ENCODE measurements at regions not wholly inside any gene's neighbourhood (a gene's known extent, or its start where the extent isn't known, plus 50 kb on each side); places are given as distances from the start of the nearest gene placed in this dataset.

- ATAC-seq (no peak), DNase-seq (no peak)
- no peak overlapping the region for H3K4me3 Mint-ChIP-seq
- H3K27me3 Mint-ChIP-seq (ENCODE audit: low read depth in 2 of 2): no peaks in the 10 kb centered on the region
- no peaks in the 10 kb centered on the region for H3K36me3 Mint-ChIP-seq
- no peak overlapping the region for H3K27ac ChIP-seq (ENCODE audit: low read length)
- H3K4me3 ChIP-seq (ENCODE audit: low read length): no peak overlapping the region
- no peaks in the 10 kb centered on the region for H3K4me1 ChIP-seq (ENCODE audit: control insufficient read depth, insufficient read depth, low read length)
- WGBS (ENCODE audit: insufficient coverage): 88% methylated on average over 5 of the region's 5 CpGs
- H3K27me3 ChIP-seq (ENCODE audit: control insufficient read depth, insufficient read depth, low read length): no peaks in the 10 kb centered on the region
- TF ChIP-seq CTCF (IDR thresholded peaks at IDR 0.05): no peak
- intact Hi-C loops (cut with micrococcal nuclease): no loop called here
- no peaks in the 10 kb centered on the region for H3K36me3 ChIP-seq (ENCODE audit: control insufficient read depth, insufficient read depth, low read length)
- no peak overlapping the region for H3K27ac Mint-ChIP-seq
- H3K4me1 Mint-ChIP-seq: no peaks in the 10 kb centered on the region
- H3K9me3 ChIP-seq (ENCODE audit: control insufficient read depth, insufficient read depth, low read length): no peaks in the 10 kb centered on the region
- peaks cover 6 to 11% of the 10 kb centered on the region in 2 donors for H3K9me3 Mint-ChIP-seq
These were observed 1666.8 kb downstream of the SUCLG1 start for GRCh38 chr2:82792316-82792715.

GRCh38 chr2:82790206-82791021 is 1668.7 kb downstream of the SUCLG1 start:
- Histone ChIP-seq H3K27ac (ENCODE audit: low read length) (no peak overlapping the region), H3K36me3 (ENCODE audit: control insufficient read depth, insufficient read depth, low read length) (no peaks in the 10 kb centered on the region), H3K4me3 (ENCODE audit: low read length) (no peak overlapping the region), H3K4me1 (ENCODE audit: control insufficient read depth, insufficient read depth, low read length) (no peaks in the 10 kb centered on the region), H3K27me3 (ENCODE audit: control insufficient read depth, insufficient read depth, low read length) (no peaks in the 10 kb centered on the region), H3K9me3 (ENCODE audit: control insufficient read depth, insufficient read depth, low read length) (no peaks in the 10 kb centered on the region)
- 88% methylated on average over 15 of the region's 16 CpGs for WGBS (ENCODE audit: insufficient coverage)
- intact Hi-C loops (cut with micrococcal nuclease): no loop called here
- no peaks in the 10 kb centered on the region for H3K27me3 Mint-ChIP-seq (ENCODE audit: low read depth in 2 of 2)
- H3K4me1 Mint-ChIP-seq: no peaks in the 10 kb centered on the region
- no peak for ATAC-seq
- peaks cover 11 to 12% of the 10 kb centered on the region in 2 donors for H3K9me3 Mint-ChIP-seq
- no peak for DNase-seq
- no peak overlapping the region for H3K27ac Mint-ChIP-seq
- no peaks in the 10 kb centered on the region for H3K36me3 Mint-ChIP-seq
- TF ChIP-seq CTCF (IDR thresholded peaks at IDR 0.05): no peak
- no peak overlapping the region for H3K4me3 Mint-ChIP-seq

GRCh38 chr2:82789851-82790205 is 1669.3 kb downstream of the SUCLG1 start:
- Mint-ChIP-seq H3K27ac (no peak overlapping the region), H3K4me1 (no peaks in the 10 kb centered on the region), H3K4me3 (no peak overlapping the region), H3K9me3 (peaks cover 11 to 16% of the 10 kb centered on the region in 2 donors), H3K27me3 (ENCODE audit: low read depth in 2 of 2) (no peaks in the 10 kb centered on the region), H3K36me3 (no peaks in the 10 kb centered on the region)
- no peak overlapping the region for H3K4me3 ChIP-seq (ENCODE audit: low read length)
- no peak for ATAC-seq
- H3K4me1 ChIP-seq (ENCODE audit: control insufficient read depth, insufficient read depth, low read length): no peaks in the 10 kb centered on the region
- H3K27ac ChIP-seq (ENCODE audit: low read length): no peak overlapping the region
- TF ChIP-seq CTCF (IDR thresholded peaks at IDR 0.05): no peak
- no peaks in the 10 kb centered on the region for H3K27me3 ChIP-seq (ENCODE audit: control insufficient read depth, insufficient read depth, low read length)
- intact Hi-C loops (cut with micrococcal nuclease): no loop called here
- no peaks in the 10 kb centered on the region for H3K36me3 ChIP-seq (ENCODE audit: control insufficient read depth, insufficient read depth, low read length)
- WGBS (ENCODE audit: insufficient coverage): 93% methylated on average over 2 of the region's 2 CpGs
- DNase-seq: no peak
- H3K9me3 ChIP-seq (ENCODE audit: control insufficient read depth, insufficient read depth, low read length): no peaks in the 10 kb centered on the region

Measured in natural killer cell (primary cell).